ENCODE measurements at regions not wholly inside any gene's neighbourhood (a gene's known extent, or its start where the extent isn't known, plus 50 kb on each side); places are given as distances from the start of the nearest gene placed in this dataset.

DNA sequence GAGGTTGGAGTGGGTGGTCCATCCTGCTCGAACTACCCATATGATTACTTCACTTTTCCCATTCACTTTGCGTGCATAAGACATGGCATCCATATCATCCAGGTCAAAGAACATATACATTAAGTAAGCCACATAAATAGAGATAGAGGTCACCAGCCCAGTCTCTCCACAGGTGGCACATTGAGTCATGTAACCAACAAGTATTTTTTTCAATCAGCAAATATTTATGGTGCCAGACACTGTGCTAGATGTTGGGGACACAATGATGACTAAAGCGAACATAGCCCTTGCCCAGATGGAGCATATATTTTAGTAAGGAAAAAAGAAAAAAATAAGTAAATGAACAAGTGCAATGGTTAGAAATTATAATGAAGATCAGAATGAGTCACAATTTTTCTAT lies 83.6 kb upstream of the LCLAT1 start:
- TF ChIP-seq, protein P1, sequence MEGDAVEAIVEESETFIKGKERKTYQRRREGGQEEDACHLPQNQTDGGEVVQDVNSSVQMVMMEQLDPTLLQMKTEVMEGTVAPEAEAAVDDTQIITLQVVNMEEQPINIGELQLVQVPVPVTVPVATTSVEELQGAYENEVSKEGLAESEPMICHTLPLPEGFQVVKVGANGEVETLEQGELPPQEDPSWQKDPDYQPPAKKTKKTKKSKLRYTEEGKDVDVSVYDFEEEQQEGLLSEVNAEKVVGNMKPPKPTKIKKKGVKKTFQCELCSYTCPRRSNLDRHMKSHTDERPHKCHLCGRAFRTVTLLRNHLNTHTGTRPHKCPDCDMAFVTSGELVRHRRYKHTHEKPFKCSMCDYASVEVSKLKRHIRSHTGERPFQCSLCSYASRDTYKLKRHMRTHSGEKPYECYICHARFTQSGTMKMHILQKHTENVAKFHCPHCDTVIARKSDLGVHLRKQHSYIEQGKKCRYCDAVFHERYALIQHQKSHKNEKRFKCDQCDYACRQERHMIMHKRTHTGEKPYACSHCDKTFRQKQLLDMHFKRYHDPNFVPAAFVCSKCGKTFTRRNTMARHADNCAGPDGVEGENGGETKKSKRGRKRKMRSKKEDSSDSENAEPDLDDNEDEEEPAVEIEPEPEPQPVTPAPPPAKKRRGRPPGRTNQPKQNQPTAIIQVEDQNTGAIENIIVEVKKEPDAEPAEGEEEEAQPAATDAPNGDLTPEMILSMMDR (IDR thresholded peaks at IDR 0.05) = no peak
- TF ChIP-seq POLR2A (IDR thresholded peaks at IDR 0.05) = no peak
